HG02973 (cell line): ENCODE measurements at regions not wholly inside any gene's neighbourhood (a gene's known extent, or its start where the extent isn't known, plus 50 kb on each side); places are given as distances from the start of the nearest gene placed in this dataset.
"Not testable (repeated sequence)": the region's sequence is repeated elsewhere in the genome, so short reads cannot be mapped to it uniquely, and the experiment has no call there.

Experiments used
- ATAC-seq: cut with Tn5 transposase; IDR thresholded peaks from one replicate; pipeline ENCODE4 v1.9.1; 2021; ENCODE audit warnings: moderate library complexity; ENCODE audit not compliant: unreplicated experiment

DNA sequence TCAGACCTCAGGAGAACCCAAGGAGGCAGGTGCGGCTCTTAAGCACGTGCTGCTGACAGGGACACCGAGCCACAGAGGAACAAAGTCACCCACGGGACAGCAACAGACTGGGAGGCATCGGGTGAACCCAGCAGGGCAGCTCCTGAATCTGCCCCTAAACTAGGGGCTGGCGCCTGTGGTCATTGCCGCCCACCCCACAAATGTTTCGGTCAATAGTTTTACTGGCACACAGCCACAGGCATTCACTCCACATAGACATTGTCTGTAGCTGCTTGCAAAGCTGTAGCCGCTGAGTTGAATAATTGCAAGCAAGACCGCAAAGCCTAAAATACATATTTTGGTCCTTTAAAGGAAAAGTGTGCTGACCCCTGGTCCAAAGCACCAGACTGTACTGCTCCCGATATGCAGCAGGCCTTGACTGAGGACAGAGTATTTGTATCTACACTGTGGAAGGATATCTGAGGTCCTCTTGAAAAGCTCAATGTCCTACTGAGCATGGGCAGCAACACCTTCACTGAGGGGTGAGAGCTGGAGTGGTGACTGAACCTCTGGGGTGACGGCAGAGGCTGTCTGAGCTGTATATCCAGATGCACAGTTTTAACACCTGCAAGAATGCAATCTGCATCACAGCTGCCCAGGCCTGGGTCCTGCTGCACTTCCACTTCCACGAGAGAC is 310.3 kb downstream of the THBS2 start:
- ATAC-seq: no peak

DNA sequence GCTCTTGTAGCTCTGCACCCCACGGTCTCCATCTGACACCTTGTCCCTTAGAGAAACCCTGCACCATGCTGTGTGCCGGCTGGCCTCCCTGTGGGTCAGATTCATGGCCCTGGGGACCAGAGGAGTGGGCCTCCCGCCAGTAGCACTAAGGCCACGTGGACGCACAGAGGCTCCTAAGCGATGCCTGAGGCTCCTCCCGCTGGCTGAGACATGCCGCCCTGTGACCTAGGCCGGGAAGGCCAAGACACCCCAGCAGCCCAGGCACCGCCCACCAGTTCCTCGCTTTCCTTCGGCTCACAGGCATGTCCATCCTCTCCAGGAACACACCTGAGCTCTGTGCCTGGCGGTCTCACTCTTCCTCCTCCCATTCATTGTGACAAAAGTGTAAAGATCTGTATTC is 311.0 kb downstream of the THBS2 start:
- no peak for ATAC-seq

DNA sequence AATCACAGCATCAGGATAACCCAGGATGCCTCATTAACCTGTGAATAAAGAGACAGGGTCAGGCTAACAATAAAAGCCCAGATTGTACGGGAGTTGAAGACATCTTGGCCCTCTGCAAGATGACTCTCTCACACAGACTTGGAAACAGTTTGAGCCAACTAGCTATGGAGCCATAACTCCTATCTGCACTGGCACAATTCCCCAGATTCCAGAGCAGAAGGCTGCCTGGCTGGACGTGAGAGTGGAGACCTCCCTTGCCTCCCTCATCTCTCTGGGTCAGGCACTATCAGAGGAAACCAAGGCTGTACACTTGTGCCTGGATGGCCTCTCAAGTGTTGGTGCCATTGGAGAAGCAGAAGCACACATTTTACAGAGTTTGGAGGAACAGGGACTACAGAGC is 312.6 kb downstream of the THBS2 start:
- ATAC-seq: no peak

DNA sequence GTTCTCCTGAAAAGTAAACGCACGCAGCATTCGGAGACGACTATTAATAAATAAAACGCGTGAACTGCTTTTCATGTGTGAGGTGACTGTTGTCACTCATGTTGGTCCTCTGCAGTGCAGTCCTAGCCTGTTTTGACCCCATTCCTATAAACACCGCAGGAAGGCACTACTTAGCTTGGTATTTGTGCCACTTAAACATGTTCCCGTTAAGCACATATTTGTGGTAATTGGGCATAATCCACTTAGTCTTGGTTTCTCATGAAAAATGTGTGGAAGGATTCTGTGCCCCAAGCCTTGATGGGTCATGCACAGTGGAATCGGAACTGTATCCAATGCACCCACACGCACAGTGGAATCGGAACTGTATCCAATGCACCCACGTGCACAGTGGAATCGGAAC is 313.9 kb downstream of the THBS2 start:
- ATAC-seq: no peak

DNA sequence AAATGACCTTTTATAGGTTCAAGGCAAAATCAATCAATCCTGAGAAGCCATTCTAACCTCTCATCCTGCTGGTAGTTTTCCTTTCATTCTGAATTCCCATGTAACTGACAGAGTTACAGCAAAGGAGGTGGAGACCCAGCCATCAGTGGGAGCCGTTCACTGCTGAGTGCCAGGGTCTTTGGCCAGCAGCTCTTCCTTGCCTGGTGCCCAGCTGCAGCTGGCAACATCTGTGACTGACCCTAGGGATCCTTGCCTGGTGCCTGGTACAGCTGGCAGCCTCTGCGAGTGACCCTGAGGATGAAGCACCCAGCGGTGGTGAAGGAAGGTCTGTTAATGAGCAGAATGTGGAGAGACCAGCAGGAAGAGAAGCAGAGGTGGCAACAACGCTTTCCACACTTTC is 314.6 kb downstream of the THBS2 start:
- ATAC-seq: no peak

DNA sequence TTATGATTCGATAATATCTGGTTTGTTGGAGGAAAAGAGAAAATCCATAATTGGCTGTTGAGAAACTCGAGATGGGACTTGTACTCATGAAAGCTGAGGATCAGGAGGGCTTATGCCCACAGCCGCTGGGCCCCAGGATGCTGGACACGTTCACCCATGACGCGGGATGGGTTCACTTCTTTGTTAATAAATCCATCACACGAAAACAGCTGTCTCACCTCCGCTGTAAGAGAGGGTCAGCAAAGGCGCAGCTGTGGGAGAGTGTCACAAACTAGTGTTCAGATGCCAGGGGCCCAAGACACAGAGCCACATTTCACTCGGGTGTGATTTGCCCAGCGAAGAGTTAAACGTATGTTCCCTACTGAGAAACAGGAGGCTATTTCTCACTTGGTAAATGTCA is 315.1 kb downstream of the THBS2 start:
- ATAC-seq: no peak

DNA sequence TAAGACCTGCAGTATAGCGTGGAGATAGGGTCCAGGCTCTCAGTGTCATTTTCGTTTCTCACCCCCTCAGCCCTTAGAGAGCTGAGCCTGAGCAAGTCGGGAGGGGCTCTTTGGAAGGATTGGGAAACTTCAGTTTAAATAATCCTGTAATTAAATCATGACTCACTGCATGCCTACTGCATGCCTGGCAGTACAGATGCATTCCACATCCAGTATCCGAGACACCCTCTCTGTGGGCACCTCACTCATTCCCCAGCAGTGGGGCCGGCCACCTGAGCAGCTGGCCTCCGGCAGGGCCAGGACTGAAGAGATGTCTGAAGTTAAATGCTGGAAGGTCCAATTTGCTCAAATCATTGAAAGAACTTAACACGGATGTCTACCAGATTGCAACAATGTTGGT is 316.6 kb downstream of the THBS2 start:
- no peak for ATAC-seq

DNA sequence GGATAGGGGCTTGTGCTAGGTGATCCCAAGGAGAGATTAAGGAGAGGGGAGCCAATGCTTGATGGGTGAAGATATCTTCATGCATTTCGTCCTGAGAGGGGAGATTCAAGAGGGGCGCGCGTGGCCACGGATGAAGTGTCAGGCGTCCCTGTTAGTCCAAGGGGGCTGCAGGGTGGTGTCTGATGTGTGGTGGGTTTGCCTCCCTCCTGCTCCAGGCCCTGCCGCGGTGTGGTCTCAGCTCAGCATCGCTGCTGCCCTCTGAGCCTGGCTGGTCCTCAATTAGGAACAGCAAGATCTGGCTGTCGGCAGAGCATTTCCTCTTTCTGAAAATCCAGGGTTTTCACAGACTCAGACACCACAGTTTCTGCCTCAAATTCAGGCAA is 318.0 kb downstream of the THBS2 start:
- no peak for ATAC-seq

DNA sequence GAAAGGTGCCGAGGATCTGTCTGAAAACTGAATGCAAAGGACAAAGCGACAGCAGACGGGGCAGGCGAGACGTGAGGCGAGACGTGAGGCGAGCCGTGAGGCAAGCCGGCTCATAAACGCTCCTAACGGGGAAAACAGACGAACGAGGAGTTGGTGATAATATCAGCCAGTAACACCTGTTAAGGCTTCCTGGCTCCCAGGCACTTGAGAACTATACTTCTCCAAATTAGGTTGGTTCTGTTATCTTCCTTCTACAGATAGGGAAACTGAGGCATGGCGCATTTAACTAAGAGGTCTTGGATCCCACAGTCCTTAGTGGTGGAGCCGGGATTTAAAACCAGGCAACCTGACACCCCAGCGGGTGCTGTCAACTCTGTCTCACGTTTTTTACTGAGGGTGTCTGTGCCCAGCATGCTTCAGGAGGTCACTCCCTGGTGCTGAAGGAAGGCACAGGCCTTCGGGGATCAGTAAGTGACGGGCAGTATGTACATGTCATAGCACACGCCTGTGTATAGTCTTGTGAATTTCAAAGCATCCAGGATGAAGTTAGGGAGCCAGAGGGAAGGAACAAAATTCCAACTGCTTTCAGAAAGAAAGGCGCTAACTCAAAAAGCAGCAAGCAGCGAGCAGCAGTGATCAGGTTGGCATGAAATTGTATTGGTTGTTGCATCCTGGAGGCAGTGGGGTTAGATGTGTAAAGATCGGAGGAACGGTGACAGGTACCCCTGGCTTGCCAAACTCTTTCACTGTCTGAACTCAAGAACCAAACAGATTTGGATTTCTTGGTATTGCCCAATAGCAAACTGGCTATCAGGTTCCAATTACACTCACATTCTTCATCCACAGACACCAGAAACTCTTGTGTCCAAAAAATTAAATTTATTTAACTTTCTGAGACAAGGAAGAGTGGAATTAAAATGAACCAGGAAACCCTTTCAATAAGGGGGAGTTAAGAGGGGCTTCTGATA is 318.7 kb downstream of the THBS2 start:
- ATAC-seq: no peak

DNA sequence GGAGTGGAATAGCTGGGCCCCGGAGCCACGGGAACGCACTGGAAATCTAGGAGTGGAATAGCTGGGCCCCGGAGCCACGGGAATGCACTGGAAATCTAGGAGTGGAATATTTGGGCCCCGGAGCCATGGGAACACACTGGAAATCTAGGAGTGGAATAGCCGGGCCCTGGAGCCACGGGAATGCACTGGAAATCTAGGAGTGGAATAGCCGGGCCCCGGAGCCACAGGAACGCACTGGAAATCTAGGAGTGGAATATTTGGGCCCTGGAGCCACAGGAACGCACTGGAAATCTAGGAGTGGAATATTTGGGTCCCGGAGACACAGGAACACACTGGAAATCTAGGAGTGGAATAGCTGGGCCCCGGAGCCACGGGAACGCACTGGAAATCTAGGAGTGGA is 321.5 kb downstream of the THBS2 start:
- ATAC-seq: not testable (repeated sequence)

DNA sequence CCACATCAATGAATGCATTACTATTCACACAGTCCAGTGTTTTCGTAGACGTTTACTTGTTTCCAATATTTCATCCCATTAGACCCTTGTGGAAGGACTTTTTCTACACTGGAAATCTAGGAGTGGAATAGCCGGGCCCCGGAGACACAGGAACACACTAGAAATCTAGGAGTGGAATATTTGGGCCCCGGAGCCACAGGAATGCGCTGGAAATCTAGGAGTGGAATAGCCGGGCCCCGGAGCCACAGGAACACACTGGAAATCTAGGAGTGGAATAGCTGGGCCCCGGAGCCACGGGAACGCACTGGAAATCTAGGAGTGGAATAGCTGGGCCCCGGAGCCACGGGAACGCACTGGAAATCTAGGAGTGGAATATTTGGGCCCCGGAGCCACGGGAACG is 322.6 kb downstream of the THBS2 start:
- not testable (repeated sequence) for ATAC-seq

DNA sequence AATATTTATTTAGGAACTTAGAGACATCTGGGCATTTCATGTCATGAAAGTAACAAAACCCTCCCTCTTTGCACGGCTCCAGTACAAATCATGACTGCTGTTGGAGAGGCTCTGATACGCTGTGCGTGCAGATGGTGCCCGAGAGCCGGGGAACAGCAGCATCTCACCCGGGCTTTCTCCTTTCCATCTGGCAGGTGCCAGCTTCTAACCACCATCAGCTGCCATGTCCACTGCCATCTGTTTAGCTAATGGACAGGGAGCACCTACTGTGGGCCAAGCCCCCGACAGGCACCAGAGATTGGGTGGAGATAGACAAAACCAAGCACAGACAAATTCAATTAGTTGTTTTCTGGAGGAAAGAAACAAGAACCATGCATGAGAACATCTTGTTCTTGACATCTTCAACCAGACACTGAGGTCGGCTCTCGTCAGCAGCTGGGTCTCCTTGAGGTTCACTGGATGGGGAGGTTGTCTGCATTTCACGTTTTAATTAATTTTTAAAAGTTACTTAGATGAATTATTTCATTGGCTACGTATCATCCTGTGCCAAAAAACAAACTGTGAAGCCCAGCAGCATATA is 323.7 kb downstream of the THBS2 start:
- no peak for ATAC-seq

DNA sequence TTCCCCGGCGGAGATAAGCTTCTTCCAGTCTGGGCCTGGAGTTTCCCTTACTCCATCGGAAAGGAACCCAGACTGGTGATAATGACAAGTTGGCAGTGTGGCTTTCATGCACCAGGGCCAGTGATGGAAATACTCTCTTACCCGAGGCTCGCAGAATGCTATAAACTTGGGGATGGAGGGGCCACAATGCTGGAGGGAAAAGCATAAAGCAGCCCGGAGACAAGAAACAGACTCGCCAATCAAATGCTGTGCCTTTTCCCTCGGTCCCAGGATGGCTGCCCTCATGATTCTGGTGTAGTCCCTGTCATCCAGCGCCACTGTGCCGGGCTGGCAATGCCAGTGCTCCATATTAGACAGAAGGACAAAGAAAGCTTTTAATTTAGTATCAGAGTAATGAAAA is 325.6 kb downstream of the THBS2 start:
- ATAC-seq: no peak

DNA sequence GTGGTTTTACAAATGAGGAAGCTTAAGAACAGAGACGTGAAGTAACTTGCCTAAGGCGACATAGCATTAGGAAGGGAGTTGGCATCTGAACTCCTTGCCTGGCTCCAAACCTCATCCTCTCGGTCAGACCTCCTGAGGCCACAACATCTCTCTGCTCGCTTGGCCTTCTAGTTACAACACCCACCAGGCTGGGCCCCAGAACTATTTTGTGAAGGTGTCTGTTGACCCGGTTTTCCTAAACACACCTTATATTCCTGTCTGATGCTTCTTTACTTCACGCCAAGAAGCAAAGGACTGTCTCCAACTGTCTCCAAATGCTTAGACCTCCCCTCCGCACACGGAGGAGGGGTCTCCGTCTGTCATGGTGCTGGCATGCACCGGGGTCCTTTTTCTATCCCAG is 326.6 kb downstream of the THBS2 start:
- no peak for ATAC-seq

DNA sequence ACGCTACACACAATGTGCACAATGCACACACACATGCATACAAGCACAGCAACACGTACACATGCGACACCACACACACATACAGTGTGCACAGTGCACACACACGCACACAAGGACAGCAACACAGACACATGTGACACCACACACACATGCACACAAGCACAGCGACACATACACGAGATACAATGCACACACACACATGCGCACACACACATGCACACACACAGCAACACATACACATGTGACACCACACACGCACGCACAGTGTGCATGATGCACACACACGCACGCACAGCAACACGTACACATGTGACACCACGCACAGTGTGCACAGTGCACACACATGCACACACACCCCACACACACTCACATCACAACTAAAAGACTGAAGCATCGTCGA is 327.3 kb downstream of the THBS2 start:
- no peak for ATAC-seq

DNA sequence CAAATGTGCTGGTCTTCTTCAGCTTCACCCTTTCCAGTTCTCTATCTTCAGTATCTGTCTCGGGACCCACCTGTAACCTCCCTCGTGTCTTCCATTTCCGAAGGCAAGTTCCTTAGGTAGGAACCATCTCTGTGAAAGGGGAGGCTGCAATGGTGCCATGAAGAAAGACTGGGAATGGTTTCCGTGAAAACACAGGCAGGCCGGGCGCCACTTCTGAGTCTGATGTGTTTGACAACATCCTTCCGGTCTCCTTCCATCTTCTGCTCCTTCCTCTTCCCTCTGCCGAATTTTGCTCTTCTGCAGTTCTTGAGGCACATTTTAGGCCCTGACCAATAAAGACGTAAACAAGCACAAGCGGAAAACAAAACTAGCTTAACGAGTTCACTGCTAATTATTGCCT is 328.0 kb downstream of the THBS2 start:
- ATAC-seq: no peak

DNA sequence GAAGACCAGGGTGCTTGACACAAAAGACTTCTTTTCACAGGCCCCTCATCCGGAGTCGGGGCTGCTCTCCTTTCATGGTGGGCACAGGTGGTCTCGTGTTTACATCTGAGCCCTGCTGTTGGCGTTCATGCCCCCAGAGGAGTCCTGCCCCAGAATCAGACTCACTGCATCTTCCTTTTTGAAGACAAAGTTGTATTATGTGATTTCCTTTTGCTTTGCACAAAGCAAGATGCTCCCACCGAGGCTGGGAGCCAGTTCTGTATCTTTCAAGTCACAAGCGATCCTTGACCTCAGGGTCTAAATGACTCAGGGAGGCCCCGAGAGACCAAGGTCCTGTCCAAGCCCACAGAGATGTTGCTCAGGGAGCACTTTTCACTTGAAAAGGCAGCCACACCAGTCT is 330.5 kb downstream of the THBS2 start:
- ATAC-seq: no peak

DNA sequence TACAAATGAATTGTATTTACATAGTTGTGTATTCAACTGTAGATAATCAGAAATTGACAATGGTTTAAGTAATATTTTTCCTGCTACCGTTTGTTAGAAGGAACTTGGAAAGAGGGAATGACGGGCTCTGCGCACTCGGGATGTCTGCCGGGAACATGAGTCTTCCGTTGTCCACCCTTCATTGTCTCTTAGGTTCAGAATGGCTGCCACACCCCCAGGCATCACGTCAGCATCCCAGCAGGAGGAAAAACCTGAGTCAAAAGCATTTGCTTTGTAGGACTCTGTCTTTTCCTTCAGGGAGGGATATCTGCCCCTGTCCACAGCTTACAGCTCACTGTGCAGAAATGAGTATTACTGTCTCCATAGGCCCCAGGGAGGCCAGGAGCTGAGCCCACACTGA is 331.2 kb downstream of the THBS2 start:
- ATAC-seq: no peak

DNA sequence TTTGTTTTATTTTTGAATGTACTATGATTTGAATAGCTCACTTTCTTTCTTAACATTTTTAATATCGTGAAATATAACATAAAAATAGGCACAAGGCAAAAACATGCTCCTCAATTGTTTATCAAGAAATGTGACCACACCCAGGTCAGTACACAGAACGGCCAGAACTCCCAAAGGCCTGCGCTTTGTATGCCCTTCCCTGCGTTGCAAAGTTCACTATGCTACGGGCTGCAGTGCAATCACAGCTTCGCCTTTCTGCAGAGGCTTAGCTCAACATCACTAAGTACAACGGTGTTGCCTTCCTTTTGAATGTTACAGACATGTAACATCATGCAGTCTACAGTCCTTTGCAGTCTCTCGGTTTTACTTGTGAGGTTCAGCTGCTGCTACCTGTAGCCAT is 333.4 kb downstream of the THBS2 start:
- no peak for ATAC-seq

DNA sequence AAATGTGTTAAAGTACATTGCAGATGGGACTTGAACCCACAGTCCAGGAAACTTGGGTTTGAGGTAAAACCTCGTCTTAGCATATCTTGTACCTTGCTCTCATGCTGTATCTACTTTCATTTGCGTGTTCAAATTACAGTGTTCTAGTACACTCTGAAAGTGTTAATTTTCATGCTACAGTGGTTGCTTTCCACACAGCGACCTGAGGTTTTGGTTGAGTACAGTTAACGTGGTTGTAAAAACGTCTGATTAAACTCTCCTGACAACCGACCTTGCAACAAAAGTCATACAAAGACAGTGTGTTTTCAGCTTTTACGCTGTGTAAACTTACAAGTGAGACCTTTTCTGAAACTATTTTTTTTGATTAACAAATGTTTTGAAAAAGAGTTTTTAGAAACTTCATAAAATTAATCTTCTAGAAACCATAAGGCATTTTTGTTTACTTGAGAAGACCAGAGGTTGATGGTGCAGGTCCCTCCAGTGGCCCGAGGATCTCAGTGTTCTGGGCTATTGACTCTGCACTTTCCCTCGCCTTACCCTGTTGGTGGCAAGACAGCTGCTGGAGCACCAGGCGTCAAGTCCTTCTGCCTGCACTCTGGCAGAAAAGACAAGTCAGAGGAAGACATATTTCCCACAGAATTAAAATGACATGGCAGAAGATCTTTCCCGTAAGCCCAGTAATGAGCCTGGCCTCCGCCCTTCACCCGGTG is 334.0 kb downstream of the THBS2 start:
- no peak for ATAC-seq

DNA sequence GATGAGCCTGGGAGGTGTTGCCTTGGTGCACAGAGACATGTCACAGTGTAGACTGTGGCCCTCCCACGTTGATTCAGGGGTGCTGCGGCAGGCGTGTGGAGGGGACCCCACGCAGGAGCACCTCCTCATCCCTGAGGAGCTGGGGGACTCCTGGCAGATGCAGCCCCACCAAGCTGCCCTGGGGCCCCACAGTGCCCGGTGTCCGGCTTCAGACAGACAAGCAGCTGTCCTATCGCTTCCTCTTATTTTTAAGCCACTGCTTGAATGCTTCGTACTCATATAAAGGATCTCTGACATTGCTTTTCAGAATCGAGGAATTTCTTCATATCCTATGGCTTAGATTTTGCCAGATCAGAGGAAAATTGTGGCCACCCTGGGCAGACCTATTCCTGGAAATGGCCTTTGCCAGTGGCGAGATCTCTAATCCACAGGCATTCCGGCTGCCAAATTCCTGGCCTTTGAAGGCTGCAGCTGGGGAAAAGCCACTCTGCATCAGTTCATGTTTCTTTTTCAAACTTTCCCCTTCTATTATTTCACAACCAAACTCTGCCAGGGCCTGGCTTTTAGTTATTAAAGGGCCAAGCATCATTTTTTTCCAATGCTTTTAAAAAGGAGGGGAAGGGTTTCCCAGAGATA is 337.0 kb downstream of the THBS2 start:
- no peak for ATAC-seq
